GM12878 (cell line): ENCODE measurements at regions not wholly inside any gene's neighbourhood (a gene's known extent, or its start where the extent isn't known, plus 50 kb on each side); places are given as distances from the start of the nearest gene placed in this dataset.
"Not testable (repeated sequence)": the region's sequence is repeated elsewhere in the genome, so short reads cannot be mapped to it uniquely, and the experiment has no call there.

Experiments used
- ATAC-seq: fragments of 200-7000 bp; cut with Tn5 transposase; 3 replicates; pipeline ENCODE4 v1.9.1; 2020; ENCODE audit warnings: mild to moderate bottlenecking, moderate library complexity
- BruUV-seq: library from RNA; stranded (reverse); fragments of 400-500 nt; replicated peaks from 2 replicates; lab custom pipeline; 2021; lab: Mats Ljungman, UMichigan
- CTCF ChIA-PET: fragments of 300-600 bp; sonication (Branson Sonifier 250); formaldehyde crosslinking; extraction: SDS; loops from one replicate; lab custom pipeline; 2021; ENCODE audit warnings: inconsistent platforms; lab: Yijun Ruan, JAX
- POLR2A ChIA-PET: fragments of 350-600 bp; formaldehyde crosslinking; extraction: SDS; loops from one replicate; lab custom pipeline; 2021; ENCODE audit warnings: inconsistent platforms; lab: Charles Lee
- RAD21 ChIA-PET: fragments of 300-600 bp; sonication (Branson Sonifier 250); formaldehyde crosslinking; loops from one replicate; lab custom pipeline; 2023; ENCODE audit warnings: antibody characterized with exemption; ENCODE audit not compliant: unreplicated experiment; lab: Charles Lee
- SMC1A ChIA-PET: fragments of 300-600 bp; sonication (Branson Sonifier 250); formaldehyde crosslinking; loops from one replicate; lab custom pipeline; 2023; ENCODE audit not compliant: unreplicated experiment, uncharacterized antibody; lab: Charles Lee
- DNase-seq: peaks from one replicate; pipeline ENCODE4 v3.0.0-alpha.2; 2011; ENCODE audit warnings: low read depth, low spot score
- FAIRE-seq: peaks from 3 replicates; lab custom pipeline; 2011; peaks lifted over from hg19 to GRCh38; lab: Jason Lieb, UNC
- H2AFZ ChIP-seq: 2 replicates; pipeline ENCODE4 v1.6.0; 2011; ENCODE audit warnings: low read depth, low read length, control low read depth; ENCODE audit not compliant: control insufficient read depth
- H3K27ac ChIP-seq: 2 replicates; pipeline ENCODE4 v1.5.1; 2011; ENCODE audit warnings: control low read depth; ENCODE audit not compliant: control insufficient read depth, insufficient read depth
- H3K27me3 ChIP-seq, 2 experiments: replicated peaks in 1 of 2; 2 replicates each; pipeline versions ENCODE4 v1.6.0 to v1.6.1; 2011; ENCODE audit warnings: low read length in 1 of 2; ENCODE audit not compliant: control insufficient read depth in 2 of 2, insufficient read depth in 2 of 2
- H3K36me3 ChIP-seq, 2 experiments: 2 replicates each; pipeline ENCODE4 v1.5.1; 2011; ENCODE audit warnings: low read length in 1 of 2; ENCODE audit not compliant: control insufficient read depth in 2 of 2, insufficient read depth in 2 of 2
- H3K4me1 ChIP-seq: 2 replicates; pipeline ENCODE4 v1.6.1; 2011; ENCODE audit warnings: mild to moderate bottlenecking, low read length, moderate library complexity, mixed read lengths; ENCODE audit not compliant: control insufficient read depth, insufficient read depth
- H3K4me2 ChIP-seq: 2 replicates; pipeline ENCODE4 v1.6.0; 2011; ENCODE audit warnings: control low read depth; ENCODE audit not compliant: control insufficient read depth, insufficient read depth
- H3K4me3 ChIP-seq: fragments of 200-600 bp; sonication (generic); 2 replicates; pipeline ENCODE4 v1.5.1; 2016
- H3K79me2 ChIP-seq: 2 replicates; pipeline ENCODE4 v1.6.0; 2011; ENCODE audit warnings: low read length; ENCODE audit not compliant: control insufficient read depth, insufficient read depth
- H3K9ac ChIP-seq: 2 replicates; pipeline ENCODE4 v1.8.0; 2011; ENCODE audit warnings: low read length, control low read depth, mixed read lengths; ENCODE audit not compliant: control insufficient read depth, insufficient read depth
- H3K9me3 ChIP-seq: replicated peaks from 3 replicates; pipeline ENCODE4 v1.5.1; 2011; ENCODE audit warnings: mild to moderate bottlenecking, low read length; ENCODE audit not compliant: control insufficient read depth, insufficient read depth
- H4K20me1 ChIP-seq: 2 replicates; pipeline ENCODE4 v1.6.0; 2011; ENCODE audit not compliant: control insufficient read depth, insufficient read depth
- NFYA ChIP-seq: IDR thresholded peaks from 2 replicates; pipeline ENCODE4 v1.6.1; 2011; ENCODE audit warnings: low read depth, mild to moderate bottlenecking, low read length, improper control_type of control experiment, borderline replicate concordance
- WGBS: methylation state at CpG from one replicate; pipeline ENCODE4 v1.1.6; 2016; ENCODE audit warnings: low lambda C conversion rate; ENCODE audit not compliant: insufficient replicate concordance, insufficient coverage; ENCODE audit errors: missing lambda C conversion rate; 5-methylcytosine and 5-hydroxymethylcytosine counted together
- in situ Hi-C: fragments of 300-500 bp; cut with MboI; formaldehyde crosslinking; loops from 9 replicates; pipeline ENCODE4 v1.14.3; 2018; ENCODE audit warnings: mixed read lengths
- intact Hi-C: fragments of 100-400 bp; cut with micrococcal nuclease; formaldehyde crosslinking; loops from one replicate; pipeline ENCODE4 v1.14.2; 2022; ENCODE audit not compliant: unreplicated experiment
- TF ChIP-seq, protein P1 (sequence below): fragments of 450-650 bp; formaldehyde crosslinking; IDR thresholded peaks from 2 replicates; pipeline ENCODE4 v1.4.0; 2022; ENCODE audit warnings: mild to moderate bottlenecking, moderate library complexity

- no peak for FAIRE-seq
- H3K36me3 ChIP-seq = no peaks in the 10 kb centered on the region
- no peak overlapping the region for H3K4me3 ChIP-seq
- H3K27ac ChIP-seq = no peak overlapping the region
- in situ Hi-C loops = no loop called here
- DNase-seq = no peak
- no peaks in the 10 kb centered on the region for H4K20me1 ChIP-seq
- H3K9ac ChIP-seq = no peak overlapping the region
- H3K79me2 ChIP-seq = no peaks in the 10 kb centered on the region
- H3K4me1 ChIP-seq = no peaks in the 10 kb centered on the region
- no peaks in the 10 kb centered on the region for H3K27me3 ChIP-seq
- 82% methylated on average over 1 of the region's 4 CpGs for WGBS
- H3K9me3 ChIP-seq = no peaks in the 10 kb centered on the region
- ChIA-PET RAD21 (no interaction called here), SMC1A (interaction anchor here (0.6 kb wide), 1 partner anchor 537 kb away, joined by 3 read pairs; no protein-coding TSS in a partner anchor), POLR2A (no interaction called here), CTCF (interaction anchor here (0.6 to 0.7 kb wide), 2 partner anchors 26 to 1158 kb away, joined by 3 read pairs; no protein-coding TSS in a partner anchor)
- H3K4me2 ChIP-seq = no peak overlapping the region
- intact Hi-C loops = no loop called here
- H2AFZ ChIP-seq = no peak overlapping the region
- ATAC-seq = no peak
- BruUV-seq = no TSS peak
- TF ChIP-seq, protein P1, sequence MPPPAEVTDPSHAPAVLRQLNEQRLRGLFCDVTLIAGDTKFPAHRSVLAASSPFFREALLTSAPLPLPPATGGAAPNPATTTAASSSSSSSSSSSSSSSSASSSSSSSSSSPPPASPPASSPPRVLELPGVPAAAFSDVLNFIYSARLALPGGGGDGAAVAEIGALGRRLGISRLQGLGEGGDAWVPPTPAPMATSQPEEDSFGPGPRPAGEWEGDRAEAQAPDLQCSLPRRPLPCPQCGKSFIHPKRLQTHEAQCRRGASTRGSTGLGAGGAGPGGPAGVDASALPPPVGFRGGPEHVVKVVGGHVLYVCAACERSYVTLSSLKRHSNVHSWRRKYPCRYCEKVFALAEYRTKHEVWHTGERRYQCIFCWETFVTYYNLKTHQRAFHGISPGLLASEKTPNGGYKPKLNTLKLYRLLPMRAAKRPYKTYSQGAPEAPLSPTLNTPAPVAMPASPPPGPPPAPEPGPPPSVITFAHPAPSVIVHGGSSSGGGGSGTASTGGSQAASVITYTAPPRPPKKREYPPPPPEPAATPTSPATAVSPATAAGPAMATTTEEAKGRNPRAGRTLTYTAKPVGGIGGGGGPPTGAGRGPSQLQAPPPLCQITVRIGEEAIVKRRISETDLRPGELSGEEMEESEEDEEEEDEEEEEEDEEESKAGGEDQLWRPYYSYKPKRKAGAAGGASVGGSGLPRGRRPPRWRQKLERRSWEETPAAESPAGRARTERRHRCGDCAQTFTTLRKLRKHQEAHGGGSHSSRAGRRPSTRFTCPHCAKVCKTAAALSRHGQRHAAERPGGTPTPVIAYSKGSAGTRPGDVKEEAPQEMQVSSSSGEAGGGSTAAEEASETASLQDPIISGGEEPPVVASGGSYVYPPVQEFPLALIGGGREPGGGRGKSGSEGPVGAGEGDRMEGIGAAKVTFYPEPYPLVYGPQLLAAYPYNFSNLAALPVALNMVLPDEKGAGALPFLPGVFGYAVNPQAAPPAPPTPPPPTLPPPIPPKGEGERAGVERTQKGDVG = no peak
- no peak for TF ChIP-seq NFYA
Measured at GRCh38 chr2:184057910-184058309, 540.4 kb upstream of the ZNF804A start.

GRCh38 chr2:184060268-184060667, 538.1 kb upstream of the ZNF804A start:
- FAIRE-seq, CTCF ChIA-PET, H3K4me2 ChIP-seq, H3K9me3 ChIP-seq, H3K36me3 ChIP-seq, H3K27ac ChIP-seq, ATAC-seq, H3K27me3 ChIP-seq, DNase-seq, in situ Hi-C loops, POLR2A ChIA-PET, H3K4me3 ChIP-seq, intact Hi-C loops, SMC1A ChIA-PET, H3K79me2 ChIP-seq, H4K20me1 ChIP-seq, H2AFZ ChIP-seq, BruUV-seq, RAD21 ChIA-PET, H3K9ac ChIP-seq, H3K4me1 ChIP-seq: not testable (repeated sequence)
- 64% methylated on average over 3 of the region's 3 CpGs for WGBS
